ENCODE measurements at regions not wholly inside any gene's neighbourhood (a gene's known extent, or its start where the extent isn't known, plus 50 kb on each side); places are given as distances from the start of the nearest gene placed in this dataset.

GRCh38 chr11:134752526-134752925 is 340.5 kb upstream of the B3GAT1 start:
- TF ChIP-seq CTCF (IDR thresholded peaks at IDR 0.05; ENCODE audit: low read length) (no peak), EZH2 (IDR thresholded peaks at IDR 0.05; ENCODE audit: borderline replicate concordance, low read length) (no peak)

Data from OCI-LY1 (cell line).